Endodermal cell (in vitro differentiated cells): ENCODE measurements at regions not wholly inside any gene's neighbourhood (a gene's known extent, or its start where the extent isn't known, plus 50 kb on each side); places are given as distances from the start of the nearest gene placed in this dataset.
"Not testable (repeated sequence)": the region's sequence is repeated elsewhere in the genome, so short reads cannot be mapped to it uniquely, and the experiment has no call there.

ENCODE experiments used
- DNase-seq: peaks from one replicate; pipeline ENCODE4 v3.0.0-alpha.2; 2017
- H3K27ac ChIP-seq: 2 replicates; pipeline ENCODE4 v1.5.1; 2013; ENCODE audit warnings: mild to moderate bottlenecking, low read depth, low read length, moderate library complexity
- H3K27me3 ChIP-seq: 2 replicates; pipeline ENCODE4 v1.6.1; 2013; ENCODE audit warnings: mild to moderate bottlenecking, low read length, moderate library complexity; ENCODE audit not compliant: insufficient read depth, control insufficient read depth, poor library complexity, severe bottlenecking
- H3K36me3 ChIP-seq: 2 replicates; pipeline ENCODE4 v1.7.0; 2013; ENCODE audit warnings: mild to moderate bottlenecking, low read length, moderate library complexity; ENCODE audit not compliant: control insufficient read depth, insufficient read depth
- H3K4me1 ChIP-seq: one replicate; pipeline ENCODE4 v1.7.0; 2013; ENCODE audit warnings: low read length; ENCODE audit not compliant: control insufficient read depth, insufficient read depth
- H3K4me3 ChIP-seq: 2 replicates; pipeline ENCODE4 v1.5.1; 2013; ENCODE audit warnings: mild to moderate bottlenecking, low read length, moderate library complexity
- H3K9ac ChIP-seq: 2 replicates; pipeline ENCODE4 v1.6.1; 2013; ENCODE audit warnings: mild to moderate bottlenecking, low read length, moderate library complexity; ENCODE audit not compliant: poor library complexity, severe bottlenecking; ENCODE audit errors: extremely low read depth
- H3K9me3 ChIP-seq: 2 replicates; pipeline ENCODE4 v1.6.1; 2013; ENCODE audit warnings: mild to moderate bottlenecking, low read length, moderate library complexity; ENCODE audit not compliant: control insufficient read depth
- H3K27ac Mint-ChIP-seq: 2 replicates; pipeline ENCODE4 v1.8.0; 2020; ENCODE audit warnings: mixed read lengths
- H3K27me3 Mint-ChIP-seq: 2 replicates; pipeline ENCODE4 v1.8.0; 2021; ENCODE audit warnings: mild to moderate bottlenecking, mixed read lengths; ENCODE audit not compliant: insufficient read depth
- H3K36me3 Mint-ChIP-seq: 2 replicates; pipeline ENCODE4 v1.8.0; 2020; ENCODE audit warnings: low read depth, mixed read lengths
- H3K4me1 Mint-ChIP-seq: 2 replicates; pipeline ENCODE4 v1.8.0; 2020; ENCODE audit warnings: mixed read lengths
- H3K4me3 Mint-ChIP-seq: 2 replicates; pipeline ENCODE4 v1.8.0; 2020; ENCODE audit warnings: mild to moderate bottlenecking, moderate library complexity, mixed read lengths
- H3K9me3 Mint-ChIP-seq: 2 replicates; pipeline ENCODE4 v1.8.0; 2020; ENCODE audit warnings: mild to moderate bottlenecking, mixed read lengths
- CTCF ChIP-seq: fragments of 200-600 bp; sonication (generic); conservative IDR thresholded peaks from 2 replicates; pipeline ENCODE4 v1.5.0; 2021; ENCODE audit warnings: antibody characterized with exemption, mild to moderate bottlenecking
- WGBS, 2 experiments: methylation state at CpG; one replicate each; pipeline versions ENCODE4 v1.1.5 to v1.1.7; 2013; ENCODE audit warnings: missing lambda C conversion rate in 2 of 2, mixed read lengths in 1 of 2; ENCODE audit not compliant: insufficient coverage in 1 of 2, insufficient read length in 1 of 2; 5-methylcytosine and 5-hydroxymethylcytosine counted together

GRCh38 chr7:131941291-131941690 is 384.9 kb upstream of the PODXL start:
- Mint-ChIP-seq H3K4me1 (no peaks in the 10 kb centered on the region), H3K27me3 (peaks cover 32% of the 10 kb centered on the region)
- H3K27me3 ChIP-seq, result peaks cover 24% of the 10 kb centered on the region

GRCh38 chr7:131940621-131941165 is 384.3 kb upstream of the PODXL start:
- no peak overlapping the region for H3K27ac ChIP-seq
- no peak overlapping the region for H3K4me3 ChIP-seq
- H3K36me3 Mint-ChIP-seq, result no peaks in the 10 kb centered on the region
- H3K27me3 Mint-ChIP-seq, result peaks cover 26% of the 10 kb centered on the region
- H3K9ac ChIP-seq, result no peak overlapping the region
- peak; percentile 23 for DNase-seq
- no peak overlapping the region for H3K4me3 Mint-ChIP-seq
- no peaks in the 10 kb centered on the region for H3K4me1 ChIP-seq
- peaks cover 10% of the 10 kb centered on the region for H3K9me3 Mint-ChIP-seq
- H3K4me1 Mint-ChIP-seq, result no peaks in the 10 kb centered on the region
- H3K27me3 ChIP-seq, result peaks cover 18% of the 10 kb centered on the region
- H3K36me3 ChIP-seq, result no peaks in the 10 kb centered on the region
- peaks cover 10% of the 10 kb centered on the region for H3K9me3 ChIP-seq
- 84 to 94% methylated on average over 4 of the region's 4 CpGs for WGBS, 2 experiments
- TF ChIP-seq CTCF, result no peak
- H3K27ac Mint-ChIP-seq, result no peak overlapping the region

More at GRCh38 chr7:131941291-131941690, 384.9 kb upstream of the PODXL start:
- no peaks in the 10 kb centered on the region for H3K36me3 Mint-ChIP-seq
- 93% methylated on average over 1 of the region's 1 CpG; no CpG with 5 or more reads in 1 of the 2 experiments for WGBS, 2 experiments
- H3K9me3 Mint-ChIP-seq, result peaks cover 10% of the 10 kb centered on the region
- H3K27ac Mint-ChIP-seq, result no peak overlapping the region
- TF ChIP-seq CTCF, result no peak
- H3K4me3 Mint-ChIP-seq, result no peak overlapping the region
- Histone ChIP-seq H3K36me3 (no peaks in the 10 kb centered on the region), H3K4me3 (no peak overlapping the region), H3K27ac (no peak overlapping the region), H3K9me3 (peaks cover 10% of the 10 kb centered on the region), H3K9ac (no peak overlapping the region), H3K4me1 (no peaks in the 10 kb centered on the region)
- peak; percentile 19 for DNase-seq

DNA sequence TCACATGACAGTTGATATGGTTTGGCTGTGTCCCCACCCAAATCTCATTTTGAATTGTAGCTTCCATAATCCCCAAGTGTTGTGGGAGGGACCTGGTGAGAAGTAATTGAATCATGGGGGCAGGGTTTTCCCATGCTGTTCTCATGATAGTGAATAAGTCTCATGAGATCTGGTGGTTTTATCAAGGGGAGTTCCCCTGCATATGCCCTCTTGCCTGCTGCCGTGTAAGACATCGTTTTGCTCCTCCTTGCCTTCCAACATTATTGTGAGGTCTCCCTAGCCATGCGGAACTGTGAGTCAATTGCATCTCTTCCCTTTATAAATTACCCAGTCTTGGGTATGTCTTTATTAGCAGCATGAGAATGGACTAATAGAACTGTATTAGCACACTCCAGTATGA is 382.4 kb upstream of the PODXL start:
- DNase-seq, H3K9ac ChIP-seq, H3K27me3 Mint-ChIP-seq: not testable (repeated sequence)

DNA sequence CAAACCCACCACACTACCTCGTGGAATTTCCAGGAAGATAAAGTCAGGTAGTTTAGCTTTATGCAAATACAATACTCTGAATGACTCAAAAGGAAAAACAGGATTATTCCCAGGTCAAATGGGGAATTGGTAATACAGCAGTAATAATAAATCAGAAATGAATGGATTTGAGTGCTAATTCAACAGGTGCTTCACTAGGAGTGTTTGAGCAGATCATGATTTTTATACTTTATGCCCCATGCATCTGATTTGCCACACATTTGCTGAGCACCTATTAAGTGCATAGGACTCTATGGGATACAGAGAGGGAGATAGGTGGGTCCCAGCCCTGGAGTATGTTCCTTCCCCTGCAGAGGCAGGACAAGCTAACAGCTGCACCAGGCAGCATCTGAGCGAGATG is 381.4 kb upstream of the PODXL start:
- Histone ChIP-seq H3K27ac (no peak overlapping the region), H3K4me1 (no peaks in the 10 kb centered on the region), H3K27me3 (no peaks in the 10 kb centered on the region), H3K9ac (no peak overlapping the region), H3K4me3 (no peak overlapping the region), H3K36me3 (no peaks in the 10 kb centered on the region), H3K9me3 (peaks cover 10% of the 10 kb centered on the region)
- H3K27ac Mint-ChIP-seq, result no peak overlapping the region
- H3K9me3 Mint-ChIP-seq, result peaks cover 10% of the 10 kb centered on the region
- H3K27me3 Mint-ChIP-seq, result peaks cover 4% of the 10 kb centered on the region
- WGBS, 2 experiments, result 97 to 100% methylated on average over 1 to 2 of the region's 2 CpGs
- H3K36me3 Mint-ChIP-seq, result no peaks in the 10 kb centered on the region
- no peaks in the 10 kb centered on the region for H3K4me1 Mint-ChIP-seq
- TF ChIP-seq CTCF, result no peak
- H3K4me3 Mint-ChIP-seq, result no peak overlapping the region
- peak; percentile 8 for DNase-seq

More for the DNA sequence above, 382.4 kb upstream of the PODXL start:
- not testable (repeated sequence) for H3K36me3 ChIP-seq, H3K27ac ChIP-seq, H3K9me3 ChIP-seq, H3K4me3 Mint-ChIP-seq, H3K27ac Mint-ChIP-seq, H3K4me1 ChIP-seq, H3K4me3 ChIP-seq, H3K36me3 Mint-ChIP-seq, H3K4me1 Mint-ChIP-seq, H3K27me3 ChIP-seq
- peaks cover 10% of the 10 kb centered on the region for H3K9me3 Mint-ChIP-seq
- 90 to 100% methylated on average over 3 of the region's 3 CpGs for WGBS, 2 experiments
